A549 (cell line): ENCODE measurements at regions not wholly inside any gene's neighbourhood (a gene's known extent, or its start where the extent isn't known, plus 50 kb on each side); places are given as distances from the start of the nearest gene placed in this dataset.

Experiments
- ATAC-seq, 2 experiments: fragments of 200-7000 bp in 1 of 2; fragments of >200 bp in 1 of 2; cut with Nextera tagmentation in 1 of 2; cut with Tn5 transposase in 1 of 2; 3 replicates each; pipeline versions ENCODE4 v1.8.0 to v1.9.1; 2018 to 2020; ENCODE audit warnings: mild to moderate bottlenecking in 1 of 2, moderate library complexity in 1 of 2
- CTCF ChIA-PET: fragments of 300-600 bp; sonication (Branson Sonifier 250); formaldehyde crosslinking; extraction: SDS; loops from one replicate; lab custom pipeline; 2021; ENCODE audit warnings: antibody characterized with exemption, inconsistent platforms; lab: Yijun Ruan, JAX
- POLR2A ChIA-PET: fragments of 350-600 bp; formaldehyde crosslinking; extraction: SDS; loops from one replicate; lab custom pipeline; 2021; ENCODE audit warnings: antibody characterized with exemption, inconsistent platforms; lab: Yijun Ruan, JAX
- DNase-seq, 2 experiments: peaks; one replicate each; pipeline versions ENCODE4 v3.0.0 to v3.0.0-alpha.2; 2011 to 2016; ENCODE audit warnings: low read depth in 1 of 2, low spot score in 1 of 2
- FAIRE-seq: peaks from 2 replicates; lab custom pipeline; 2011; peaks lifted over from hg19 to GRCh38; lab: Jason Lieb, UNC
- H3K27ac ChIP-seq, 2 experiments: fragments of >200 bp; sonication (Bioruptor Twin); formaldehyde crosslinking; 3 replicates each; pipeline ENCODE4 v1.5.1; 2016 to 2017
- H3K4me1 ChIP-seq: fragments of >200 bp; sonication (Bioruptor Twin); formaldehyde crosslinking; 3 replicates; pipeline ENCODE4 v1.6.1; 2016
- H3K4me2 ChIP-seq: fragments of >200 bp; sonication (Bioruptor Twin); formaldehyde crosslinking; 3 replicates; pipeline ENCODE4 v1.6.1; 2016
- H3K4me3 ChIP-seq: fragments of >200 bp; sonication (Bioruptor Twin); formaldehyde crosslinking; 3 replicates; pipeline ENCODE4 v1.5.1; 2016
- H3K9me3 ChIP-seq: fragments of >200 bp; sonication (Bioruptor Twin); formaldehyde crosslinking; 3 replicates; pipeline ENCODE4 v1.6.1; 2016
- BHLHE40 ChIP-seq: IDR thresholded peaks from 2 replicates; pipeline ENCODE4 v1.6.1; 2012; ENCODE audit warnings: low read depth, low read length, inconsistent platforms
- CBX8 ChIP-seq: fragments of 200-600 bp; sonication (generic); IDR thresholded peaks from 2 replicates; pipeline ENCODE4 v1.6.1; 2016
- CHD2 ChIP-seq: fragments of 150-350 bp; IDR thresholded peaks from 2 replicates; pipeline ENCODE4 v1.6.1; 2014; ENCODE audit warnings: low read length; ENCODE audit not compliant: partially characterized antibody
- CHD4 ChIP-seq: fragments of 200-600 bp; sonication (generic); IDR thresholded peaks from 2 replicates; pipeline ENCODE4 v1.6.1; 2016; ENCODE audit warnings: antibody characterized with exemption, mild to moderate bottlenecking, borderline replicate concordance
- EHF ChIP-seq: fragments of 250-450 bp; sonication (Bioruptor Pico); IDR thresholded peaks from 2 replicates; pipeline ENCODE4 v1.5.0; 2020; ENCODE audit warnings: mild to moderate bottlenecking
- EP300 ChIP-seq, 2 experiments: fragments of >200 bp; sonication (Bioruptor Twin); formaldehyde crosslinking; IDR thresholded peaks; 2 replicates in 1 of 2; 3 replicates in 1 of 2; pipeline ENCODE4 v1.6.1; 2016 to 2017
- FOSB ChIP-seq: fragments of 250-450 bp; sonication (Bioruptor Pico); IDR thresholded peaks from 2 replicates; pipeline ENCODE4 v1.5.0; 2020; ENCODE audit warnings: mild to moderate bottlenecking, moderate library complexity
- FOSL2 ChIP-seq, 2 experiments: fragments of 450-650 bp in 1 of 2; fragments of >200 bp in 1 of 2; sonication (Bioruptor Twin) in 1 of 2; formaldehyde crosslinking; IDR thresholded peaks; 2 replicates each; pipeline versions ENCODE4 v1.5.0 to v1.6.1; 2016 to 2020; ENCODE audit warnings: mild to moderate bottlenecking in 1 of 2, moderate library complexity in 1 of 2
- GATA3 ChIP-seq: IDR thresholded peaks from 2 replicates; pipeline ENCODE4 v1.6.1; 2012; ENCODE audit warnings: borderline replicate concordance
- HDAC2 ChIP-seq: fragments of 200-600 bp; sonication (generic); IDR thresholded peaks from 2 replicates; pipeline ENCODE4 v1.6.1; 2016
- HOXA7 ChIP-seq: fragments of 250-450 bp; sonication (Bioruptor Pico); IDR thresholded peaks from 2 replicates; pipeline ENCODE4 v1.5.0; 2020; ENCODE audit warnings: mild to moderate bottlenecking, moderate library complexity
- HOXB13 ChIP-seq: fragments of 250-450 bp; sonication (Bioruptor Pico); IDR thresholded peaks from 2 replicates; pipeline ENCODE4 v1.5.0; 2020; ENCODE audit warnings: low read depth, mild to moderate bottlenecking, moderate library complexity
- HOXB5 ChIP-seq: fragments of 250-450 bp; sonication (Bioruptor Pico); IDR thresholded peaks from 2 replicates; pipeline ENCODE4 v1.5.0; 2020; ENCODE audit warnings: mild to moderate bottlenecking, moderate library complexity
- JUN ChIP-seq, 2 experiments: fragments of >200 bp; sonication (Bioruptor Twin); formaldehyde crosslinking; IDR thresholded peaks; 2 replicates in 1 of 2; 3 replicates in 1 of 2; pipeline ENCODE4 v1.6.1; 2016 to 2017
- KDM5A ChIP-seq: fragments of 200-600 bp; sonication (generic); IDR thresholded peaks from 2 replicates; pipeline ENCODE4 v1.6.1; 2016; ENCODE audit warnings: antibody characterized with exemption, mild to moderate bottlenecking
- NFE2L2 ChIP-seq: fragments of 150-350 bp; conservative IDR thresholded peaks from 2 replicates; pipeline ENCODE4 v1.6.1; 2014; ENCODE audit warnings: low read length
- NR3C1 ChIP-seq: fragments of >200 bp; sonication (Bioruptor Twin); formaldehyde crosslinking; IDR thresholded peaks from 3 replicates; pipeline ENCODE4 v1.6.1; 2017
- PHF8 ChIP-seq: fragments of 200-600 bp; sonication (generic); IDR thresholded peaks from 2 replicates; pipeline ENCODE4 v1.6.1; 2016; ENCODE audit warnings: low read depth, mild to moderate bottlenecking, antibody characterized with exemption, moderate library complexity, borderline replicate concordance
- POLR2A ChIP-seq: IDR thresholded peaks from 2 replicates; pipeline ENCODE4 v1.6.1; 2012; ENCODE audit warnings: mild to moderate bottlenecking, low read length
- POLR2AphosphoS2 ChIP-seq: conservative IDR thresholded peaks from 2 replicates; pipeline ENCODE4 v1.6.1; 2012; ENCODE audit warnings: low read length, improper control_type of control experiment, inconsistent platforms
- RAD21 ChIP-seq, 2 experiments: fragments of >200 bp in 1 of 2; sonication (Bioruptor Twin) in 1 of 2; formaldehyde crosslinking in 1 of 2; IDR thresholded peaks in 1 of 2; conservative IDR thresholded peaks in 1 of 2; 2 replicates in 1 of 2; 3 replicates in 1 of 2; pipeline ENCODE4 v1.6.1; 2012 to 2018; ENCODE audit warnings: inconsistent platforms in 1 of 2
- RCOR1 ChIP-seq: fragments of 150-350 bp; IDR thresholded peaks from 2 replicates; pipeline ENCODE4 v1.6.1; 2014; ENCODE audit warnings: antibody characterized with exemption, low read length, low read depth
- SREBF2 ChIP-seq: fragments of 450-650 bp; IDR thresholded peaks from 2 replicates; pipeline ENCODE4 v1.6.1; 2014; ENCODE audit warnings: mild to moderate bottlenecking, moderate library complexity
- TFCP2L1 ChIP-seq: fragments of 250-450 bp; sonication (Bioruptor Pico); IDR thresholded peaks from 2 replicates; pipeline ENCODE4 v1.5.0; 2021; ENCODE audit warnings: mild to moderate bottlenecking
- ZC3H11A ChIP-seq: fragments of 450-650 bp; IDR thresholded peaks from 2 replicates; pipeline ENCODE4 v1.6.1; 2014; ENCODE audit warnings: antibody characterized with exemption, mild to moderate bottlenecking
- ZNF302 ChIP-seq: fragments of 250-450 bp; sonication (Bioruptor Pico); IDR thresholded peaks from 2 replicates; pipeline ENCODE4 v1.9.0; 2021; ENCODE audit warnings: inconsistent platforms, mild to moderate bottlenecking, moderate library complexity
- WGBS: methylation state at CpG from one replicate; pipeline ENCODE4 v1.1.6; 2017; ENCODE audit errors: missing lambda C conversion rate; 5-methylcytosine and 5-hydroxymethylcytosine counted together
- TF ChIP-seq, protein P1 (sequence below): fragments of 250-450 bp; sonication (Bioruptor Pico); IDR thresholded peaks from 2 replicates; pipeline ENCODE4 v1.5.0; 2021; ENCODE audit warnings: mild to moderate bottlenecking, moderate library complexity, borderline replicate concordance
- TF ChIP-seq, protein P2 (sequence below): fragments of 250-450 bp; sonication (Bioruptor Pico); IDR thresholded peaks from 2 replicates; pipeline ENCODE4 v1.5.0; 2020; ENCODE audit warnings: low read depth, mild to moderate bottlenecking, moderate library complexity
- TF ChIP-seq, protein P3 (sequence below): fragments of 450-650 bp; IDR thresholded peaks from 2 replicates; pipeline ENCODE4 v1.6.1; 2014; ENCODE audit warnings: antibody characterized with exemption
- TF ChIP-seq, protein P4 (sequence below): IDR thresholded peaks from 2 replicates; pipeline ENCODE4 v1.6.1; 2012
- TF ChIP-seq, protein P5 (sequence below): IDR thresholded peaks from 2 replicates; pipeline ENCODE4 v1.6.1; 2012; ENCODE audit warnings: low read depth, borderline replicate concordance
- TF ChIP-seq, protein P6 (sequence below): IDR thresholded peaks from 2 replicates; pipeline ENCODE4 v1.6.1; 2012
- TF ChIP-seq, protein P7 (sequence below): fragments of 150-350 bp; IDR thresholded peaks from 2 replicates; pipeline ENCODE4 v1.6.1; 2014; ENCODE audit warnings: low read depth, mild to moderate bottlenecking, low read length

DNA sequence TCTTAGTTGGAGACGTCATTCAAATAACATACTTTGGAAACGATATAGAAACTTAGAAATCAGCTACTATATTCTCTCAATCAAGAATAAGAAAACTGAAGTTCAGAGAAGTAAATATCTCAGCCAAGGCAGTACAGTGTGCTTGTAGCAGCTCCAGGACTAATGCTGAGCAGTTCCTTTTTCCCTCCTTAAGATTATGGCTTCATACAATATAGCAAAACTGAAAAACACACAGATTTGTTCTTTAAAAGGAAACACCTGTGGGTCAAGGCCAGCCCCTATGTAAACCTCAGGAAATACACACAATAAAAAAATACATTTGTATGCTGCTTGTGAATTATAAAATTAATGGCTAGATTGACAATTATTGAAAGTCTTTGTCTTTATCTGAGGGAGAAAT, 212.7 kb upstream of the EDNRB start:
- no peak for ATAC-seq
- no peak overlapping the region for H3K27ac ChIP-seq
- no peak for FAIRE-seq
- no peak overlapping the region for H3K4me2 ChIP-seq
- no peaks in the 10 kb centered on the region for H3K4me1 ChIP-seq
- CTCF ChIA-PET, result interaction anchor here (1.0 kb wide), 1 partner anchor 10 kb away, joined by 3 read pairs; no protein-coding TSS in a partner anchor
- DNase-seq, result no peak
- TF ChIP-seq HOXB5, result no peak
- no peak for TF ChIP-seq CBX8
- no peak for TF ChIP-seq JUN (IDR thresholded peaks at IDR 0.05)
- TF ChIP-seq, protein P1, sequence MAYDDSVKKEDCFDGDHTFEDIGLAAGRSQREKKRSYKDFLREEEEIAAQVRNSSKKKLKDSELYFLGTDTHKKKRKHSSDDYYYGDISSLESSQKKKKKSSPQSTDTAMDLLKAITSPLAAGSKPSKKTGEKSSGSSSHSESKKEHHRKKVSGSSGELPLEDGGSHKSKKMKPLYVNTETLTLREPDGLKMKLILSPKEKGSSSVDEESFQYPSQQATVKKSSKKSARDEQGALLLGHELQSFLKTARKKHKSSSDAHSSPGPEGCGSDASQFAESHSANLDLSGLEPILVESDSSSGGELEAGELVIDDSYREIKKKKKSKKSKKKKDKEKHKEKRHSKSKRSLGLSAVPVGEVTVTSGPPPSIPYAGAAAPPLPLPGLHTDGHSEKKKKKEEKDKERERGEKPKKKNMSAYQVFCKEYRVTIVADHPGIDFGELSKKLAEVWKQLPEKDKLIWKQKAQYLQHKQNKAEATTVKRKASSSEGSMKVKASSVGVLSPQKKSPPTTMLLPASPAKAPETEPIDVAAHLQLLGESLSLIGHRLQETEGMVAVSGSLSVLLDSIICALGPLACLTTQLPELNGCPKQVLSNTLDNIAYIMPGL (CRISPR knock-in tag), result no peak
- no peak for TF ChIP-seq PHF8
- TF ChIP-seq, protein P2, sequence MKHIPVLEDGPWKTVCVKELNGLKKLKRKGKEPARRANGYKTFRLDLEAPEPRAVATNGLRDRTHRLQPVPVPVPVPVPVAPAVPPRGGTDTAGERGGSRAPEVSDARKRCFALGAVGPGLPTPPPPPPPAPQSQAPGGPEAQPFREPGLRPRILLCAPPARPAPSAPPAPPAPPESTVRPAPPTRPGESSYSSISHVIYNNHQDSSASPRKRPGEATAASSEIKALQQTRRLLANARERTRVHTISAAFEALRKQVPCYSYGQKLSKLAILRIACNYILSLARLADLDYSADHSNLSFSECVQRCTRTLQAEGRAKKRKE (CRISPR knock-in tag), result no peak
- no peak for TF ChIP-seq RCOR1
- TF ChIP-seq HDAC2, result no peak
- TF ChIP-seq GATA3, result no peak
- TF ChIP-seq KDM5A, result no peak
- no peak for TF ChIP-seq EHF (CRISPR knock-in tag)
- TF ChIP-seq, protein P3, sequence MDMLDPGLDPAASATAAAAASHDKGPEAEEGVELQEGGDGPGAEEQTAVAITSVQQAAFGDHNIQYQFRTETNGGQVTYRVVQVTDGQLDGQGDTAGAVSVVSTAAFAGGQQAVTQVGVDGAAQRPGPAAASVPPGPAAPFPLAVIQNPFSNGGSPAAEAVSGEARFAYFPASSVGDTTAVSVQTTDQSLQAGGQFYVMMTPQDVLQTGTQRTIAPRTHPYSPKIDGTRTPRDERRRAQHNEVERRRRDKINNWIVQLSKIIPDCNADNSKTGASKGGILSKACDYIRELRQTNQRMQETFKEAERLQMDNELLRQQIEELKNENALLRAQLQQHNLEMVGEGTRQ, result no peak
- TF ChIP-seq NFE2L2, result no peak
- TF ChIP-seq RAD21 (conservative IDR thresholded peaks at IDR 0.05 in 1 of 2, IDR thresholded peaks at IDR 0.05 in 1 of 2), result no peak
- no peak for TF ChIP-seq BHLHE40
- no peak for TF ChIP-seq ZNF302
- no peak for TF ChIP-seq TFCP2L1 (CRISPR knock-in tag)
- TF ChIP-seq, all 56 proteins: peak for 0
- 0% methylated on average over 2 of the region's 2 CpGs for WGBS
- POLR2A ChIA-PET, result no interaction called here
- H3K4me3 ChIP-seq, result no peak overlapping the region
- no peaks in the 10 kb centered on the region for H3K9me3 ChIP-seq

DNA sequence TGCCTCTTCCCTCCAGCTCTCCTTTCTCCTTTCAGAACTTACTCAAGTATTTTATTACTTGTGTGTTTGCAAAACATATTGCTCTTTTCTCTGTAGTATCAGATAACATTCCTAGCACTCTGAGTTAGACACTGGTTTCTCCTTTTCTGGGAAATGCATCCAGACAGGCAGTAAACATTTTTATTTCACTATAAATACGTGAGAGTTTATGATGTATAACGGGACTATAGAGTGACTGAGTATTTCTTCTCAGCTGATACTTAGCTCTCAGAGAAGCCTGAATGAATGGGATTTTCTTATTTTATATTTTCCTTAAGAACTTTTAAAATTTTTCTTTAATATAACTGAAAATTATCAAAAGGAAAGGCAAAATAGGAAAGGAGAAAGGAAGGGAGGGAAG, 211.2 kb upstream of the EDNRB start:
- WGBS, result 4% methylated on average over 2 of the region's 2 CpGs
- CTCF ChIA-PET, result no interaction called here
- Histone ChIP-seq H3K4me3 (no peak overlapping the region), H3K9me3 (no peaks in the 10 kb centered on the region), H3K4me1 (no peaks in the 10 kb centered on the region), H3K4me2 (no peak overlapping the region), H3K27ac (no peak overlapping the region)
- DNase-seq (no peak), FAIRE-seq (no peak), ATAC-seq (no peak)
- TF ChIP-seq EP300 (IDR thresholded peaks at IDR 0.05), result no peak
- TF ChIP-seq EHF (CRISPR knock-in tag), result no peak
- TF ChIP-seq POLR2A, result no peak
- TF ChIP-seq, protein P4, sequence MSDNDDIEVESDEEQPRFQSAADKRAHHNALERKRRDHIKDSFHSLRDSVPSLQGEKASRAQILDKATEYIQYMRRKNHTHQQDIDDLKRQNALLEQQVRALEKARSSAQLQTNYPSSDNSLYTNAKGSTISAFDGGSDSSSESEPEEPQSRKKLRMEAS, result no peak
- TF ChIP-seq, protein P5, sequence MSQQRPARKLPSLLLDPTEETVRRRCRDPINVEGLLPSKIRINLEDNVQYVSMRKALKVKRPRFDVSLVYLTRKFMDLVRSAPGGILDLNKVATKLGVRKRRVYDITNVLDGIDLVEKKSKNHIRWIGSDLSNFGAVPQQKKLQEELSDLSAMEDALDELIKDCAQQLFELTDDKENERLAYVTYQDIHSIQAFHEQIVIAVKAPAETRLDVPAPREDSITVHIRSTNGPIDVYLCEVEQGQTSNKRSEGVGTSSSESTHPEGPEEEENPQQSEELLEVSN, result no peak
- no peak for TF ChIP-seq CBX8
- no peak for TF ChIP-seq FOSL2 (IDR thresholded peaks at IDR 0.05)
- no peak for TF ChIP-seq FOSL2 (CRISPR knock-in tag; IDR thresholded peaks at IDR 0.05)
- no peak for TF ChIP-seq CHD4
- no peak for TF ChIP-seq POLR2AphosphoS2
- TF ChIP-seq CHD2, result no peak
- no peak for TF ChIP-seq HDAC2
- no peak for TF ChIP-seq FOSB
- TF ChIP-seq, protein P6, sequence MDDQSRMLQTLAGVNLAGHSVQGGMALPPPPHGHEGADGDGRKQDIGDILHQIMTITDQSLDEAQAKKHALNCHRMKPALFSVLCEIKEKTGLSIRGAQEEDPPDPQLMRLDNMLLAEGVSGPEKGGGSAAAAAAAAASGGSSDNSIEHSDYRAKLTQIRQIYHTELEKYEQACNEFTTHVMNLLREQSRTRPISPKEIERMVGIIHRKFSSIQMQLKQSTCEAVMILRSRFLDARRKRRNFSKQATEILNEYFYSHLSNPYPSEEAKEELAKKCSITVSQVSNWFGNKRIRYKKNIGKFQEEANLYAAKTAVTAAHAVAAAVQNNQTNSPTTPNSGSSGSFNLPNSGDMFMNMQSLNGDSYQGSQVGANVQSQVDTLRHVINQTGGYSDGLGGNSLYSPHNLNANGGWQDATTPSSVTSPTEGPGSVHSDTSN, result no peak
- no peak for TF ChIP-seq ZNF302
- no peak for TF ChIP-seq ZC3H11A
- no peak for TF ChIP-seq HOXB13 (CRISPR knock-in tag)
- TF ChIP-seq NR3C1, result no peak
- TF ChIP-seq, protein P7, sequence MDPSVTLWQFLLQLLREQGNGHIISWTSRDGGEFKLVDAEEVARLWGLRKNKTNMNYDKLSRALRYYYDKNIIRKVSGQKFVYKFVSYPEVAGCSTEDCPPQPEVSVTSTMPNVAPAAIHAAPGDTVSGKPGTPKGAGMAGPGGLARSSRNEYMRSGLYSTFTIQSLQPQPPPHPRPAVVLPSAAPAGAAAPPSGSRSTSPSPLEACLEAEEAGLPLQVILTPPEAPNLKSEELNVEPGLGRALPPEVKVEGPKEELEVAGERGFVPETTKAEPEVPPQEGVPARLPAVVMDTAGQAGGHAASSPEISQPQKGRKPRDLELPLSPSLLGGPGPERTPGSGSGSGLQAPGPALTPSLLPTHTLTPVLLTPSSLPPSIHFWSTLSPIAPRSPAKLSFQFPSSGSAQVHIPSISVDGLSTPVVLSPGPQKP, result no peak
- no peak for TF ChIP-seq HOXA7
- TF ChIP-seq SREBF2, result no peak
- POLR2A ChIA-PET, result no interaction called here
